Limb (tissue), 2 donors: ENCODE measurements at regions not wholly inside any gene's neighbourhood (a gene's known extent, or its start where the extent isn't known, plus 50 kb on each side); places are given as distances from the start of the nearest gene placed in this dataset.

ENCODE experiments used
- DNase-seq, 2 donors: peaks; one replicate each; pipeline ENCODE4 v3.0.0-alpha.2; 2016; ENCODE audit errors: extremely low spot score in 2 of 2

- no peak for DNase-seq
These were observed 290.2 kb upstream of the ACVR2A start for GRCh38 chr2:147554521-147555107.

- no peak for DNase-seq
These were observed 291.0 kb upstream of the ACVR2A start for GRCh38 chr2:147553775-147554271.

- DNase-seq: no peak
These were observed 293.7 kb upstream of the ACVR2A start for GRCh38 chr2:147550995-147551731.

- no peak for DNase-seq
These were observed 295.8 kb upstream of the ACVR2A start for GRCh38 chr2:147549054-147549453.

- no peak for DNase-seq
These were observed 296.4 kb upstream of the ACVR2A start for GRCh38 chr2:147548451-147548850.

- no peak for DNase-seq
These were observed 297.4 kb upstream of the ACVR2A start for GRCh38 chr2:147547440-147547839.

- no peak for DNase-seq
These were observed 298.7 kb upstream of the ACVR2A start for GRCh38 chr2:147546109-147546508.

- DNase-seq: no peak
These were observed 301.8 kb upstream of the ACVR2A start for GRCh38 chr2:147543056-147543455.

- no peak for DNase-seq
These were observed 302.5 kb upstream of the ACVR2A start for GRCh38 chr2:147542351-147542750.

- DNase-seq: no peak
These were observed 303.5 kb upstream of the ACVR2A start for GRCh38 chr2:147541314-147541713.

GRCh38 chr2:147538821-147539220, 306.0 kb upstream of the ACVR2A start:
- no peak for DNase-seq

GRCh38 chr2:147538088-147538487, 306.7 kb upstream of the ACVR2A start:
- peak in 1 of 2 donors; percentile 32 for DNase-seq

- no peak for DNase-seq
These were observed 313.6 kb upstream of the ACVR2A start for GRCh38 chr2:147531269-147531668.

GRCh38 chr2:147530033-147530432, 314.8 kb upstream of the ACVR2A start:
- DNase-seq: no peak

GRCh38 chr2:147525819-147526489, 318.9 kb upstream of the ACVR2A start:
- no peak for DNase-seq

- no peak for DNase-seq
These were observed 319.9 kb upstream of the ACVR2A start for GRCh38 chr2:147524912-147525311.

- no peak for DNase-seq
These were observed 321.4 kb upstream of the ACVR2A start for GRCh38 chr2:147523415-147523814.

GRCh38 chr2:147521936-147522335, 322.9 kb upstream of the ACVR2A start:
- no peak for DNase-seq

- DNase-seq: no peak
These were observed 324.0 kb upstream of the ACVR2A start for GRCh38 chr2:147520817-147521216.

- no peak for DNase-seq
These were observed 325.7 kb upstream of the ACVR2A start for GRCh38 chr2:147519178-147519577.

GRCh38 chr2:147515213-147515612, 329.6 kb upstream of the ACVR2A start:
- no peak for DNase-seq

GRCh38 chr2:147512206-147512605, 332.6 kb upstream of the ACVR2A start:
- no peak for DNase-seq
